GM18909 (cell line): ENCODE measurements at regions not wholly inside any gene's neighbourhood (a gene's known extent, or its start where the extent isn't known, plus 50 kb on each side); places are given as distances from the start of the nearest gene placed in this dataset.

ENCODE experiments used
- ATAC-seq: cut with Tn5 transposase; IDR thresholded peaks from one replicate; pipeline ENCODE4 v1.9.1; 2021; ENCODE audit warnings: mild to moderate bottlenecking; ENCODE audit not compliant: unreplicated experiment, poor library complexity

- ATAC-seq: no peak
Observed at GRCh38 chr9:89917861-89918260, 313.0 kb downstream of the GADD45G start.

GRCh38 chr9:89919171-89919681, 314.4 kb downstream of the GADD45G start:
- no peak for ATAC-seq

GRCh38 chr9:89920131-89920530, 315.3 kb downstream of the GADD45G start:
- no peak for ATAC-seq

GRCh38 chr9:89920951-89921350, 316.1 kb downstream of the GADD45G start:
- ATAC-seq: no peak

GRCh38 chr9:89922099-89922498, 317.3 kb downstream of the GADD45G start:
- ATAC-seq: no peak

- ATAC-seq: no peak
Observed at GRCh38 chr9:89923174-89923573, 318.4 kb downstream of the GADD45G start.

- no peak for ATAC-seq
Observed at GRCh38 chr9:89923961-89924504, 319.2 kb downstream of the GADD45G start.

- no peak for ATAC-seq
Observed at GRCh38 chr9:89924611-89925010, 319.8 kb downstream of the GADD45G start.

GRCh38 chr9:89926167-89926566, 321.4 kb downstream of the GADD45G start:
- no peak for ATAC-seq

GRCh38 chr9:89926691-89927220, 321.9 kb downstream of the GADD45G start:
- ATAC-seq: no peak

- ATAC-seq: no peak
Observed at GRCh38 chr9:89928106-89928505, 323.3 kb downstream of the GADD45G start.

GRCh38 chr9:89928521-89929275, 323.9 kb downstream of the GADD45G start:
- ATAC-seq: no peak

- no peak for ATAC-seq
Observed at GRCh38 chr9:89929315-89929672, 324.5 kb downstream of the GADD45G start.

- no peak for ATAC-seq
Observed at GRCh38 chr9:89929673-89930480, 325.1 kb downstream of the GADD45G start.

GRCh38 chr9:89933578-89933977, 328.8 kb downstream of the GADD45G start:
- ATAC-seq: no peak

GRCh38 chr9:89935115-89935514, 330.3 kb downstream of the GADD45G start:
- no peak for ATAC-seq

- no peak for ATAC-seq
Observed at GRCh38 chr9:89935801-89936200, 331.0 kb downstream of the GADD45G start.

- ATAC-seq: no peak
Observed at GRCh38 chr9:89937051-89937450, 332.2 kb downstream of the GADD45G start.

- ATAC-seq: no peak
Observed at GRCh38 chr9:89939181-89939580, 334.4 kb downstream of the GADD45G start.

- ATAC-seq: no peak
Observed at GRCh38 chr9:89939626-89940292, 334.9 kb downstream of the GADD45G start.
